ENCODE measurements at regions not wholly inside any gene's neighbourhood (a gene's known extent, or its start where the extent isn't known, plus 50 kb on each side); places are given as distances from the start of the nearest gene placed in this dataset.

GRCh38 chr13:76683168-76683567 is 203.0 kb downstream of the KCTD12 start:
- TF ChIP-seq GATA2 (IDR thresholded peaks at IDR 0.05; ENCODE audit: low read depth, low read length) (no peak), GATA3 (IDR thresholded peaks at IDR 0.05; ENCODE audit: low read depth, low read length) (no peak)
